ENCODE measurements at regions not wholly inside any gene's neighbourhood (a gene's known extent, or its start where the extent isn't known, plus 50 kb on each side); places are given as distances from the start of the nearest gene placed in this dataset.

DNA sequence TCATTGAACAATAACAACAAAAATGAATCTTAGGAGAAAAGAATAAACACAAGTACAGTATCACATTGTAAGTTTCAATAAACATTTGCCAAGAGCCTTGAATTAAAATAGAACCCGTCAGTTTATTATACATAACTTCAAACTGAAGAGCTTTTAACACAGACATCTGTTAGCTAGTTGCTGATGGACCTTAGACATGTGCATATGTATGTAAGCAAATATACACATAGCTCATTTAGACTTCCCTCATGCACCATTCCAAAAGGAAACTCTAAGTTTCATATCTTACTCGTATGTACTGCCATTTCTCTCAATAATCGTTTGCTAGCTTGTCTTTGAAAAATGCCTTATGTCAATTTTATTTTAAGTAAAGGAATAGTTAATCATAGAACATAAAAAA is 235.0 kb downstream of the TENT5A start:
- TF ChIP-seq RNF2 (IDR thresholded peaks at IDR 0.05; ENCODE audit: borderline replicate concordance, low read depth, low read length, missing control alignments, poor library complexity, severe bottlenecking) (no peak), POLR2A (IDR thresholded peaks at IDR 0.05; ENCODE audit: control extremely low read depth in 1 of 2, low read depth in 2 of 2, low read length in 2 of 2) (no peak), SP1 (IDR thresholded peaks at IDR 0.05; ENCODE audit: low read depth, low read length) (no peak), EGR1 (IDR thresholded peaks at IDR 0.05; ENCODE audit: borderline replicate concordance, low read depth, low read length) (no peak), KDM5A (IDR thresholded peaks at IDR 0.05; ENCODE audit: low read length) (no peak), CBX8 (IDR thresholded peaks at IDR 0.05; ENCODE audit: borderline replicate concordance, low read depth, low read length) (no peak), TCF12 (IDR thresholded peaks at IDR 0.05; ENCODE audit: low read depth, low read length) (no peak)
- TF ChIP-seq, protein P1, sequence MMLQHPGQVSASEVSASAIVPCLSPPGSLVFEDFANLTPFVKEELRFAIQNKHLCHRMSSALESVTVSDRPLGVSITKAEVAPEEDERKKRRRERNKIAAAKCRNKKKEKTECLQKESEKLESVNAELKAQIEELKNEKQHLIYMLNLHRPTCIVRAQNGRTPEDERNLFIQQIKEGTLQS (IDR thresholded peaks at IDR 0.05; ENCODE audit: insufficient read depth, low read depth, low read length): no peak
- TF ChIP-seq, protein P2, sequence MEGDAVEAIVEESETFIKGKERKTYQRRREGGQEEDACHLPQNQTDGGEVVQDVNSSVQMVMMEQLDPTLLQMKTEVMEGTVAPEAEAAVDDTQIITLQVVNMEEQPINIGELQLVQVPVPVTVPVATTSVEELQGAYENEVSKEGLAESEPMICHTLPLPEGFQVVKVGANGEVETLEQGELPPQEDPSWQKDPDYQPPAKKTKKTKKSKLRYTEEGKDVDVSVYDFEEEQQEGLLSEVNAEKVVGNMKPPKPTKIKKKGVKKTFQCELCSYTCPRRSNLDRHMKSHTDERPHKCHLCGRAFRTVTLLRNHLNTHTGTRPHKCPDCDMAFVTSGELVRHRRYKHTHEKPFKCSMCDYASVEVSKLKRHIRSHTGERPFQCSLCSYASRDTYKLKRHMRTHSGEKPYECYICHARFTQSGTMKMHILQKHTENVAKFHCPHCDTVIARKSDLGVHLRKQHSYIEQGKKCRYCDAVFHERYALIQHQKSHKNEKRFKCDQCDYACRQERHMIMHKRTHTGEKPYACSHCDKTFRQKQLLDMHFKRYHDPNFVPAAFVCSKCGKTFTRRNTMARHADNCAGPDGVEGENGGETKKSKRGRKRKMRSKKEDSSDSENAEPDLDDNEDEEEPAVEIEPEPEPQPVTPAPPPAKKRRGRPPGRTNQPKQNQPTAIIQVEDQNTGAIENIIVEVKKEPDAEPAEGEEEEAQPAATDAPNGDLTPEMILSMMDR (IDR thresholded peaks at IDR 0.05; ENCODE audit: control extremely low read depth in 1 of 3, insufficient read depth in 1 of 3, low read depth in 1 of 3, low read length in 3 of 3): no peak

All from H1 (cell line).